Gastrocnemius medialis (tissue), 4 donors: ENCODE measurements at regions not wholly inside any gene's neighbourhood (a gene's known extent, or its start where the extent isn't known, plus 50 kb on each side); places are given as distances from the start of the nearest gene placed in this dataset.

Experiments
- ATAC-seq, 2 donors: fragments of 150-250 bp; one replicate each; pipeline ENCODE4 v1.9.1; 2016
- DNase-seq, 2 donors: peaks; one replicate each; pipeline ENCODE4 v3.0.0-alpha.2; 2019
- H3K27ac ChIP-seq, 4 donors: fragments of 200-600 bp; sonication (generic); 1 replicate in 1 of 4; 2 replicates in 3 of 4; pipeline ENCODE4 v1.5.1; 2016 to 2018; ENCODE audit warnings: mild to moderate bottlenecking in 2 of 4, moderate library complexity in 1 of 4
- H3K27me3 ChIP-seq, 3 donors: fragments of 200-600 bp; sonication (generic) in 2 of 3; 1 replicate in 1 of 3; 2 replicates in 2 of 3; pipeline versions ENCODE4 v1.5.1 to v1.6.0; 2016 to 2019; ENCODE audit warnings: mild to moderate bottlenecking in 1 of 3, moderate library complexity in 1 of 3
- H3K36me3 ChIP-seq, 2 donors: fragments of 200-600 bp; sonication (generic) in 1 of 2; one replicate each; pipeline ENCODE4 v1.5.1; 2017 to 2018
- H3K4me1 ChIP-seq, 2 donors: fragments of 200-600 bp; sonication (generic) in 1 of 2; one replicate each; pipeline ENCODE4 v1.5.1; 2016 to 2017; ENCODE audit warnings: mild to moderate bottlenecking in 2 of 2
- H3K4me3 ChIP-seq, 4 donors: fragments of 200-600 bp; sonication (generic) in 3 of 4; 1 replicate in 1 of 4; 2 replicates in 3 of 4; pipeline ENCODE4 v1.5.1; 2016 to 2019; ENCODE audit warnings: mild to moderate bottlenecking in 2 of 4
- H3K9me3 ChIP-seq, 3 donors: fragments of 200-600 bp; sonication (generic) in 2 of 3; 1 replicate in 1 of 3; 2 replicates in 2 of 3; pipeline ENCODE4 v1.5.1; 2016 to 2019
- CTCF ChIP-seq, 5 experiments: fragments of 450-650 bp in 3 of 5; fragments of 200-600 bp in 2 of 5; sonication (generic) in 2 of 5; IDR thresholded peaks in 4 of 5; conservative IDR thresholded peaks in 1 of 5; 1 replicate in 4 of 5; 2 replicates in 1 of 5; pipeline ENCODE4 v1.5.1; 2016 to 2019; ENCODE audit warnings: antibody characterized with exemption in 5 of 5, mild to moderate bottlenecking in 3 of 5, moderate library complexity in 3 of 5
- POLR2A ChIP-seq, 2 donors: fragments of 450-650 bp; IDR thresholded peaks; one replicate each; pipeline ENCODE4 v1.6.1; 2017; ENCODE audit warnings: antibody characterized with exemption in 2 of 2, mild to moderate bottlenecking in 2 of 2, moderate library complexity in 2 of 2
- in situ Hi-C, 4 donors: fragments of 200-750 bp; cut with MboI; loops; one replicate each; pipeline versions ENCODE4 v1.15.0 to v1.8.0; 2017; ENCODE audit warnings: low sequenced_read_pairs in 4 of 4
- intact Hi-C: fragments of 100-400 bp; cut with DNase I; formaldehyde crosslinking; loops from one replicate; pipeline ENCODE4 v1.15.1; 2023; ENCODE audit warnings: low total_unique reads

DNA sequence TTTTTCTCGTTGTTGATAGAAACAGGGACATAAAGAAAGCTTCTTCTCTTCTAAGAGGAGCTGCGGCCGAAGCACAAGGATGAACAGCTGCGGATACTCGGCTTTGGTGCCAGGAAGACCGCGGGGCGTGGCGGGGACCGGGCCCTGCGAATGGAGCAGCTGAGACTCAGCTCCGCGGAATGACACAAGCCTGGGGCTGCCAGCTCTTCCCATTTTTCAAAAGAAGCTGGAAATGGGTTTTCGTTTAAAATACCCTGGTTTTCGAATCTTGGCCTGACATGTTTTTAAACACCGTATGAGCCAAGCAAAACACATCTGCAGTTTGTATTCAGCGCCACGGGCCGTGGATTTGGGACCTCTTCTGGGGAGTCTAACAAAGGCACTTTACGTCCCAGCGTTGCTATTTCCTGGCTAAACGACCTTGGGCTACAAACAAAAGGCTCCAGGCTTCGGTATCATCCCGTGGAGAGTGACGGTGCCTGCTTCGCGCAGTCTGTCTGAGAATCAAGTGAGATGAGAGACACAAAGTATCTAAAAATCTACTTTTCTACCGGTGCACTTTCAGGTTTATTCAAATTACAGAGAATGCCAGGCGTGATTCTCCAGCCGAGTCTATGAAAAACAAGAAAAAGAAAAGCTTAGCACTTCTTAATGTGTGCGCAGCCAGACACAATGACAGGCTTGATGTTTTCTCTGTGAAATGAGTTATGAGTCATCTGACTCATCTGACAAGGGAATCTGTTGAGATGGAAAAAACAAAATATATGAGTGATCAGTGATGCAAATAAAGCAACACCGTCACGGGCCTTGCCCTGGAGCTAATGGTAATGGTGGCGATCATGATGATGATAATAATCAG lies 114.0 kb upstream of the TMEM132D start:
- Histone ChIP-seq H3K4me3 (peak overlapping the region in 1 of 4 donors; percentile 5), H3K36me3 (no peaks in the 10 kb centered on the region), H3K9me3 (no peaks in the 10 kb centered on the region), H3K27me3 (peaks cover 0 to 8% (median 6%) of the 10 kb centered on the region in 3 donors), H3K27ac (no peak overlapping the region), H3K4me1 (no peaks in the 10 kb centered on the region)
- ATAC-seq (no peak), DNase-seq (no peak)
- in situ Hi-C loops = no loop called here
- no peak for TF ChIP-seq POLR2A (IDR thresholded peaks at IDR 0.05)
- no peak for TF ChIP-seq CTCF (IDR thresholded peaks at IDR 0.05 in 4 of 5, conservative IDR thresholded peaks at IDR 0.05 in 1 of 5)
- intact Hi-C loops = no loop called here

- Histone ChIP-seq H3K27ac (no peak overlapping the region), H3K4me3 (no peak overlapping the region), H3K27me3 (peaks cover 0 to 8% (median 6%) of the 10 kb centered on the region in 3 donors), H3K4me1 (no peaks in the 10 kb centered on the region), H3K36me3 (no peaks in the 10 kb centered on the region), H3K9me3 (no peaks in the 10 kb centered on the region)
- intact Hi-C loops = no loop called here
- no peak for TF ChIP-seq CTCF (IDR thresholded peaks at IDR 0.05 in 4 of 5, conservative IDR thresholded peaks at IDR 0.05 in 1 of 5)
- TF ChIP-seq POLR2A (IDR thresholded peaks at IDR 0.05) = no peak
- ATAC-seq (no peak), DNase-seq (no peak)
- in situ Hi-C loops = no loop called here
These were observed 114.8 kb upstream of the TMEM132D start for GRCh38 chr12:130018614-130019013.

GRCh38 chr12:130026608-130027176 lies 122.9 kb upstream of the TMEM132D start:
- DNase-seq (no peak), ATAC-seq (no peak)
- TF ChIP-seq CTCF (IDR thresholded peaks at IDR 0.05 in 4 of 5, conservative IDR thresholded peaks at IDR 0.05 in 1 of 5) = peak in 2 of 5 experiments; percentile 24 to 27
- TF ChIP-seq POLR2A (IDR thresholded peaks at IDR 0.05) = no peak
- no peaks in the 10 kb centered on the region for H3K4me1 ChIP-seq
- H3K27me3 ChIP-seq = peaks cover 0 to 5% (median 0%) of the 10 kb centered on the region in 3 donors
- intact Hi-C loops (no loop called here), in situ Hi-C loops (loop anchor here in 1 of 4 donors (25.0 kb wide), 1 partner anchor 711 kb away; no protein-coding TSS in a partner anchor)
- no peaks in the 10 kb centered on the region for H3K9me3 ChIP-seq
- H3K4me3 ChIP-seq = no peak overlapping the region
- no peak overlapping the region for H3K27ac ChIP-seq
- H3K36me3 ChIP-seq = no peaks in the 10 kb centered on the region

GRCh38 chr12:130027798-130028197 lies 124.0 kb upstream of the TMEM132D start:
- in situ Hi-C loops = loop anchor here in 1 of 4 donors (25.0 kb wide), 1 partner anchor 710 kb away; no protein-coding TSS in a partner anchor
- H3K27ac ChIP-seq = no peak overlapping the region
- no peaks in the 10 kb centered on the region for H3K4me1 ChIP-seq
- no peak for TF ChIP-seq POLR2A (IDR thresholded peaks at IDR 0.05)
- H3K36me3 ChIP-seq = no peaks in the 10 kb centered on the region
- peaks cover 0 to 9% (median 0%) of the 10 kb centered on the region in 3 donors for H3K27me3 ChIP-seq
- H3K9me3 ChIP-seq = no peaks in the 10 kb centered on the region
- intact Hi-C loops = no loop called here
- ATAC-seq (no peak), DNase-seq (no peak)
- H3K4me3 ChIP-seq = no peak overlapping the region

GRCh38 chr12:130029151-130029550 lies 125.3 kb upstream of the TMEM132D start:
- TF ChIP-seq CTCF (IDR thresholded peaks at IDR 0.05 in 4 of 5, conservative IDR thresholded peaks at IDR 0.05 in 1 of 5) (no peak), POLR2A (IDR thresholded peaks at IDR 0.05) (no peak)
- intact Hi-C loops (no loop called here), in situ Hi-C loops (loop anchor here in 1 of 4 donors (25.0 kb wide), 1 partner anchor 708 kb away; no protein-coding TSS in a partner anchor)
- no peaks in the 10 kb centered on the region for H3K4me1 ChIP-seq
- H3K27ac ChIP-seq = no peak overlapping the region
- H3K36me3 ChIP-seq = no peaks in the 10 kb centered on the region
- peaks cover 0 to 13% (median 0%) of the 10 kb centered on the region in 3 donors for H3K27me3 ChIP-seq
- no peaks in the 10 kb centered on the region for H3K9me3 ChIP-seq
- DNase-seq (no peak), ATAC-seq (no peak)
- no peak overlapping the region for H3K4me3 ChIP-seq
